ENCODE measurements at regions not wholly inside any gene's neighbourhood (a gene's known extent, or its start where the extent isn't known, plus 50 kb on each side); places are given as distances from the start of the nearest gene placed in this dataset.

DNA sequence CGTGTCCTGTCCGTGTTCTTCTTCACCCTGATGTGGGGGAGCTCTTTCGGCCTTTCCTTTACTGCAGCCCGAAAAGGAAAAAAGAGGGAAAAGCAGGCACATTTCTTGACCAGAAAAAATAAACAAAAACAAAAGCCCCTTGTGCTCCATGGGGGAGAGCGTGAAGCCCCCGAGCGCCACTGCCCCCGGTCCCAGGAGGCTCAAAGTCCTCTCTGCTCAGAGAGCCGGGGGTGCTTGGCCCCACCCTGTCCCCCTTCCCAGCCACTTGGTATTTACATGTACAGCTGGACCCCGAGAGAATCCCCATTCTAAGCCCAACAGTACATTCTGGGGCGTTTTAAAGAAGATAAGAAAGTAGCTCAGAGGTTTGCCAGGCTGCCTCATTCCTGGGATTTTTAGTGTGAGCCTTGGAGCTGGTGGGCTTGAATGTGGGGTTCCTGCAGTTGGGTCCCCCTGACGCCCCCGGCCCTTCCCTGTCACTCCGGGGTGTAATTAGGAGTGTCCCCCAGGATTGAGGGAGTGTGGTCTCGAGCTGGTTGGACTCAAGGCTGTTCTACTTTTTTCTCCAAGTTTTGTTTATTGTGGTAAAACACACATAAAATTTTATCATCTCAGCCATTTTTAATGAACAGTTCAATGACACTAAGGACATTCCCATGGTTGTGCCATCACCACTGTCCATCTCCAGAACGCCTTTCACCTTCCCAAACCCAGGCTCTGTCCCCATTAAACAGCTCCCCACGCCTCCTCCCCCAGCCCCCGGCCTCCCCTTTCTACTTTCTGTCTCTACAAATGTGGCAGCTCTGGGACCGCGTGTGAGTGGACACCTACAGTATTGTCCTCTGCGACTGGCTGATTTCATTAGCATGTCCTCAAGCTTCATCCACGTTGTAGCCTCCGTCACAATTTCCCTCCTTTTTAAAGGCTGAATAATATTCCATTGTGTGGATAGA is 55.7 kb upstream of the BHLHE23 start:
- TF ChIP-seq, protein P1, sequence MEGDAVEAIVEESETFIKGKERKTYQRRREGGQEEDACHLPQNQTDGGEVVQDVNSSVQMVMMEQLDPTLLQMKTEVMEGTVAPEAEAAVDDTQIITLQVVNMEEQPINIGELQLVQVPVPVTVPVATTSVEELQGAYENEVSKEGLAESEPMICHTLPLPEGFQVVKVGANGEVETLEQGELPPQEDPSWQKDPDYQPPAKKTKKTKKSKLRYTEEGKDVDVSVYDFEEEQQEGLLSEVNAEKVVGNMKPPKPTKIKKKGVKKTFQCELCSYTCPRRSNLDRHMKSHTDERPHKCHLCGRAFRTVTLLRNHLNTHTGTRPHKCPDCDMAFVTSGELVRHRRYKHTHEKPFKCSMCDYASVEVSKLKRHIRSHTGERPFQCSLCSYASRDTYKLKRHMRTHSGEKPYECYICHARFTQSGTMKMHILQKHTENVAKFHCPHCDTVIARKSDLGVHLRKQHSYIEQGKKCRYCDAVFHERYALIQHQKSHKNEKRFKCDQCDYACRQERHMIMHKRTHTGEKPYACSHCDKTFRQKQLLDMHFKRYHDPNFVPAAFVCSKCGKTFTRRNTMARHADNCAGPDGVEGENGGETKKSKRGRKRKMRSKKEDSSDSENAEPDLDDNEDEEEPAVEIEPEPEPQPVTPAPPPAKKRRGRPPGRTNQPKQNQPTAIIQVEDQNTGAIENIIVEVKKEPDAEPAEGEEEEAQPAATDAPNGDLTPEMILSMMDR (IDR thresholded peaks at IDR 0.05; ENCODE audit: insufficient read depth, low read length, poor library complexity, severe bottlenecking): no peak
- no peak for TF ChIP-seq EZH2phosphoT487 (conservative IDR thresholded peaks at IDR 0.05; ENCODE audit: low read length)
